NB4 (cell line): ENCODE measurements at regions not wholly inside any gene's neighbourhood (a gene's known extent, or its start where the extent isn't known, plus 50 kb on each side); places are given as distances from the start of the nearest gene placed in this dataset.

ENCODE experiments used
- DNase-seq: peaks from one replicate; pipeline ENCODE4 v3.0.0; 2010; ENCODE audit warnings: low read depth
- H3K4me3 ChIP-seq: one replicate; pipeline ENCODE4 v1.5.1; 2011; ENCODE audit warnings: mild to moderate bottlenecking, low read depth, low read length, moderate library complexity
- CTCF ChIP-seq: IDR thresholded peaks from one replicate; pipeline ENCODE4 v1.5.1; 2012; ENCODE audit warnings: low read depth, low read length
- MAX ChIP-seq: IDR thresholded peaks from 2 replicates; pipeline ENCODE4 v1.6.1; 2011; ENCODE audit warnings: low read depth, low read length
- MYC ChIP-seq: IDR thresholded peaks from 2 replicates; pipeline ENCODE4 v1.6.1; 2011; ENCODE audit warnings: low read depth, low read length
- POLR2A ChIP-seq: IDR thresholded peaks from 2 replicates; pipeline ENCODE4 v1.6.1; 2011; ENCODE audit warnings: mild to moderate bottlenecking; ENCODE audit not compliant: insufficient read length; ENCODE audit errors: extremely low read depth

GRCh38 chr17:13753771-13754170 lies 152.0 kb upstream of the HS3ST3A1 start:
- no peak for DNase-seq
- TF ChIP-seq CTCF (no peak), POLR2A (no peak)

GRCh38 chr17:13755851-13756250 lies 154.1 kb upstream of the HS3ST3A1 start:
- TF ChIP-seq MYC (no peak), MAX (no peak), CTCF (no peak), POLR2A (no peak)
- DNase-seq, result no peak
- H3K4me3 ChIP-seq, result no peak overlapping the region

More at GRCh38 chr17:13753771-13754170, 152.0 kb upstream of the HS3ST3A1 start:
- no peak overlapping the region for H3K4me3 ChIP-seq

GRCh38 chr17:13756763-13757162 lies 155.0 kb upstream of the HS3ST3A1 start:
- no peak overlapping the region for H3K4me3 ChIP-seq
- TF ChIP-seq MYC (no peak), CTCF (no peak), MAX (no peak), POLR2A (no peak)
- DNase-seq, result no peak

GRCh38 chr17:13757871-13758270 lies 156.1 kb upstream of the HS3ST3A1 start:
- no peak for TF ChIP-seq MAX
- TF ChIP-seq CTCF, result no peak
- TF ChIP-seq MYC, result no peak
- no peak for TF ChIP-seq POLR2A
- no peak for DNase-seq
- no peak overlapping the region for H3K4me3 ChIP-seq

GRCh38 chr17:13759518-13760335 lies 158.0 kb upstream of the HS3ST3A1 start:
- TF ChIP-seq MAX (no peak), POLR2A (no peak), CTCF (no peak)
- no peak for DNase-seq
- no peak overlapping the region for H3K4me3 ChIP-seq
